DOHH2 (cell line): ENCODE measurements at regions not wholly inside any gene's neighbourhood (a gene's known extent, or its start where the extent isn't known, plus 50 kb on each side); places are given as distances from the start of the nearest gene placed in this dataset.

ENCODE experiments used
- H3F3A ChIP-seq: fragments of 200-600 bp; sonication (generic), shearing (Covaris generic); 2 replicates; pipeline ENCODE4 v1.6.0; 2016; ENCODE audit warnings: antibody characterized with exemption, mild to moderate bottlenecking; ENCODE audit not compliant: control insufficient read depth, insufficient read depth
- H3K27ac ChIP-seq: fragments of 200-600 bp; sonication (generic); 2 replicates; pipeline ENCODE4 v1.5.1; 2014; ENCODE audit warnings: low read depth, mild to moderate bottlenecking, low read length, moderate library complexity
- H3K27me3 ChIP-seq: fragments of 200-600 bp; sonication (generic); 2 replicates; pipeline ENCODE4 v1.6.1; 2014; ENCODE audit warnings: mild to moderate bottlenecking, low read length, mixed read lengths; ENCODE audit not compliant: control insufficient read depth
- H3K36me3 ChIP-seq: fragments of 200-600 bp; sonication (generic); 2 replicates; pipeline ENCODE4 v1.6.1; 2014; ENCODE audit warnings: mild to moderate bottlenecking, low read length, moderate library complexity, mixed read lengths; ENCODE audit not compliant: control insufficient read depth
- H3K4me1 ChIP-seq: fragments of 200-600 bp; sonication (generic); 2 replicates; pipeline ENCODE4 v1.6.1; 2014; ENCODE audit warnings: mild to moderate bottlenecking, low read length, mixed read lengths; ENCODE audit not compliant: control insufficient read depth
- H3K4me2 ChIP-seq: fragments of 200-600 bp; sonication (generic); 2 replicates; pipeline ENCODE4 v1.6.0; 2014; ENCODE audit warnings: mild to moderate bottlenecking, low read length, moderate library complexity
- H3K4me3 ChIP-seq: fragments of 200-600 bp; sonication (generic); 2 replicates; pipeline ENCODE4 v1.5.1; 2014; ENCODE audit warnings: mild to moderate bottlenecking, low read length, mixed read lengths
- H3K79me2 ChIP-seq: fragments of 200-600 bp; sonication (generic); 2 replicates; pipeline ENCODE4 v1.6.1; 2014; ENCODE audit warnings: mild to moderate bottlenecking, low read length, mixed read lengths; ENCODE audit not compliant: control insufficient read depth
- H3K9me2 ChIP-seq: fragments of 200-600 bp; sonication (generic); replicated peaks from 2 replicates; pipeline ENCODE4 v1.6.1; 2014; ENCODE audit warnings: mild to moderate bottlenecking, low read length, mixed read lengths; ENCODE audit not compliant: control insufficient read depth
- H3K9me3 ChIP-seq: fragments of 200-600 bp; sonication (generic); 2 replicates; pipeline ENCODE4 v1.6.1; 2014; ENCODE audit warnings: antibody characterized with exemption, low read length, mixed read lengths; ENCODE audit not compliant: control insufficient read depth, insufficient read depth
- H4K20me1 ChIP-seq: fragments of 200-600 bp; sonication (generic); 2 replicates; pipeline ENCODE4 v1.6.0; 2014; ENCODE audit warnings: low read depth, mild to moderate bottlenecking, antibody characterized with exemption, low read length, moderate library complexity; ENCODE audit not compliant: control insufficient read depth, insufficient read depth
- CTCF ChIP-seq: fragments of 200-600 bp; sonication (generic); IDR thresholded peaks from one replicate; pipeline ENCODE4 v1.5.1; 2014; ENCODE audit warnings: antibody characterized with exemption, mild to moderate bottlenecking, low read depth, low read length; ENCODE audit not compliant: poor library complexity, severe bottlenecking
- EZH2phosphoT487 ChIP-seq: fragments of 200-600 bp; sonication (generic); IDR thresholded peaks from 2 replicates; pipeline ENCODE4 v1.6.1; 2017; ENCODE audit warnings: borderline replicate concordance, mild to moderate bottlenecking, antibody characterized with exemption, low read length, moderate library complexity, mixed read lengths

GRCh38 chr1:214991691-214992315 is 90.7 kb upstream of the KCNK2 start:
- H3K4me1 ChIP-seq: no peaks in the 10 kb centered on the region
- no peaks in the 10 kb centered on the region for H3K27me3 ChIP-seq
- no peaks in the 10 kb centered on the region for H3K9me3 ChIP-seq
- H3K9me2 ChIP-seq: no peaks in the 10 kb centered on the region; the same call in 1 of the 2 replicates
- no peaks in the 10 kb centered on the region for H3F3A ChIP-seq
- H3K4me3 ChIP-seq: no peak overlapping the region
- TF ChIP-seq CTCF (no peak), EZH2phosphoT487 (no peak)
- H3K36me3 ChIP-seq: no peaks in the 10 kb centered on the region
- H3K4me2 ChIP-seq: no peak overlapping the region
- no peak overlapping the region for H3K27ac ChIP-seq
- H3K79me2 ChIP-seq: no peaks in the 10 kb centered on the region
- no peaks in the 10 kb centered on the region for H4K20me1 ChIP-seq

DNA sequence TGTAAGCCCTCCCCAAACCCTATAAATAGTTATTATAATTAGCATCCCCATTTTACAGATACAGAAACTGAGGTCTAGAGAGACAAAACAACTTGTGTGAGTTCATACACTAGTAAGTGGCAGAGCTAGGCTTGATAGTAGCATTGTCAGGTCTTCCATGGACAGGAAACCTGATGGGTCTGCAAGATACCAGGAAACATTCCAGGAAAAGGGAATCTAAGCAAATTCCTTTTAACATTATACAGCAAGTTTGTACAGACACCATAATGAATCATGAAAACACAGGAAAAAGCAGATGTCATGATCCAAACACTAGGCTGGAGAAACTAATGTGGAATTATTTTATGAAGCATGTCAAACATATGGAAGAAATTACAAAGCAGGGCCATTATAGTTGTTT is 89.1 kb upstream of the KCNK2 start:
- Histone ChIP-seq H3K27ac (no peak overlapping the region), H3K4me3 (no peak overlapping the region), H3K9me2 (no peaks in the 10 kb centered on the region; the same call in 1 of the 2 replicates), H3K4me2 (no peak overlapping the region), H3K36me3 (no peaks in the 10 kb centered on the region), H3K27me3 (no peaks in the 10 kb centered on the region), H3K9me3 (no peaks in the 10 kb centered on the region), H3K79me2 (no peaks in the 10 kb centered on the region), H4K20me1 (no peaks in the 10 kb centered on the region), H3F3A (no peaks in the 10 kb centered on the region), H3K4me1 (no peaks in the 10 kb centered on the region)
- TF ChIP-seq CTCF: no peak
- no peak for TF ChIP-seq EZH2phosphoT487

GRCh38 chr1:214997685-214998084 is 84.9 kb upstream of the KCNK2 start:
- TF ChIP-seq EZH2phosphoT487 (no peak), CTCF (no peak)
- no peaks in the 10 kb centered on the region for H3K27me3 ChIP-seq
- no peak overlapping the region for H3K27ac ChIP-seq
- no peaks in the 10 kb centered on the region for H4K20me1 ChIP-seq
- no peaks in the 10 kb centered on the region for H3K36me3 ChIP-seq
- no peaks in the 10 kb centered on the region for H3K79me2 ChIP-seq
- H3K9me2 ChIP-seq: no peaks in the 10 kb centered on the region; the same call in 1 of the 2 replicates
- no peak overlapping the region for H3K4me2 ChIP-seq
- no peaks in the 10 kb centered on the region for H3K9me3 ChIP-seq
- no peak overlapping the region for H3K4me3 ChIP-seq
- no peaks in the 10 kb centered on the region for H3F3A ChIP-seq
- H3K4me1 ChIP-seq: no peaks in the 10 kb centered on the region
